H1 (cell line): ENCODE measurements at regions not wholly inside any gene's neighbourhood (a gene's known extent, or its start where the extent isn't known, plus 50 kb on each side); places are given as distances from the start of the nearest gene placed in this dataset.

ENCODE experiments used
- CTCF ChIA-PET: fragments of 300-600 bp; sonication (Branson Sonifier 250); formaldehyde crosslinking; loops from one replicate; lab custom pipeline; 2021; ENCODE audit not compliant: partially characterized antibody; lab: Charles Lee
- POLR2A ChIA-PET: fragments of 300-600 bp; sonication (Branson Sonifier 250); formaldehyde crosslinking; loops from one replicate; lab custom pipeline; 2021; ENCODE audit warnings: inconsistent platforms; ENCODE audit not compliant: partially characterized antibody; lab: Charles Lee
- DNase-seq, 2 experiments: peaks; one replicate each; pipeline versions ENCODE4 v3.0.0 to v3.0.0-alpha.2; 2010 to 2022; ENCODE audit warnings: low spot score in 2 of 2, low read depth in 1 of 2, mixed read lengths in 1 of 2
- FAIRE-seq: peaks from 2 replicates; lab custom pipeline; 2011; peaks lifted over from hg19 to GRCh38; lab: Jason Lieb, UNC
- H2AFZ ChIP-seq: 2 replicates; pipeline ENCODE4 v1.8.1; 2012; ENCODE audit warnings: low read length, inconsistent platforms
- H2AK5ac ChIP-seq: 2 replicates; pipeline ENCODE4 v1.6.1; 2013; ENCODE audit warnings: low read depth, low read length
- H2BK120ac ChIP-seq: replicated peaks from 2 replicates; pipeline ENCODE3; 2013; ENCODE audit warnings: low read depth, low read length, inconsistent platforms
- H2BK12ac ChIP-seq: 2 replicates; pipeline ENCODE4 v1.6.1; 2013; ENCODE audit warnings: low read depth, low read length
- H2BK15ac ChIP-seq: 2 replicates; pipeline ENCODE4 v1.6.1; 2013; ENCODE audit warnings: low read length
- H2BK20ac ChIP-seq: 2 replicates; pipeline ENCODE4 v1.6.1; 2013; ENCODE audit warnings: low read length
- H2BK5ac ChIP-seq: 2 replicates; pipeline ENCODE4 v1.6.1; 2013; ENCODE audit warnings: low read depth, low read length
- H3K14ac ChIP-seq: 2 replicates; pipeline ENCODE4 v1.6.1; 2013; ENCODE audit warnings: inconsistent platforms; ENCODE audit not compliant: insufficient read length
- H3K18ac ChIP-seq: 2 replicates; pipeline ENCODE4 v1.6.1; 2013; ENCODE audit warnings: low read length; ENCODE audit errors: extremely low read depth
- H3K23ac ChIP-seq: 2 replicates; pipeline ENCODE4 v1.6.1; 2013; ENCODE audit warnings: inconsistent platforms; ENCODE audit not compliant: insufficient read length
- H3K23me2 ChIP-seq: 2 replicates; pipeline ENCODE4 v1.6.1; 2013; ENCODE audit warnings: low read depth, low read length
- H3K27ac ChIP-seq: 2 replicates; pipeline ENCODE4 v1.6.1; 2011; ENCODE audit warnings: low read depth, low read length, inconsistent platforms
- H3K27me3 ChIP-seq, 4 experiments: replicated peaks in 1 of 4; 1 replicate in 1 of 4; 2 replicates in 3 of 4; pipeline versions ENCODE4 v1.6.1 to v1.8.1; 2011 to 2013; ENCODE audit warnings: low read length in 3 of 4, mild to moderate bottlenecking in 3 of 4, inconsistent platforms in 2 of 4, mixed read lengths in 2 of 4, moderate library complexity in 1 of 4; ENCODE audit not compliant: control insufficient read depth in 3 of 4, insufficient read depth in 3 of 4; ENCODE audit errors: extremely low read depth in 1 of 4
- H3K36me3 ChIP-seq, 4 experiments: 2 replicates each; pipeline versions ENCODE4 v1.6.1 to v1.8.1; 2011 to 2013; ENCODE audit warnings: mild to moderate bottlenecking in 4 of 4, low read length in 3 of 4, moderate library complexity in 2 of 4, control low read depth in 1 of 4, inconsistent platforms in 1 of 4; ENCODE audit not compliant: insufficient read depth in 4 of 4, control insufficient read depth in 2 of 4
- H3K4ac ChIP-seq: replicated peaks from 2 replicates; pipeline ENCODE3; 2013; ENCODE audit warnings: low read length, low read depth, mixed read lengths, inconsistent platforms; ENCODE audit not compliant: insufficient read length
- H3K4me1 ChIP-seq, 4 experiments: replicated peaks in 1 of 4; 1 replicate in 1 of 4; 2 replicates in 3 of 4; pipeline versions ENCODE4 v1.6.1 to v1.8.1; 2011 to 2013; ENCODE audit warnings: low read length in 3 of 4, inconsistent platforms in 2 of 4, mixed read lengths in 1 of 4; ENCODE audit not compliant: insufficient read depth in 4 of 4, control insufficient read depth in 3 of 4
- H3K4me2 ChIP-seq, 2 experiments: 2 replicates each; pipeline versions ENCODE4 v1.6.1 to v1.8.1; 2011 to 2013; ENCODE audit warnings: low read depth in 2 of 2, low read length in 2 of 2, control low read depth in 1 of 2, inconsistent platforms in 1 of 2, mild to moderate bottlenecking in 1 of 2; ENCODE audit not compliant: insufficient read depth in 1 of 2
- H3K4me3 ChIP-seq, 4 experiments: fragments of 200-600, 300-600 bp in 1 of 4; sonication (generic), shearing (Covaris generic), sonication (Bioruptor Twin) in 1 of 4; 2 replicates each; pipeline versions ENCODE4 v1.5.1 to v1.8.1; 2011 to 2016; ENCODE audit warnings: low read length in 4 of 4, low read depth in 3 of 4, control low read depth in 2 of 4, inconsistent platforms in 2 of 4, mild to moderate bottlenecking in 2 of 4, mixed read lengths in 1 of 4, moderate library complexity in 1 of 4; ENCODE audit not compliant: insufficient read depth in 2 of 4; ENCODE audit errors: extremely low read depth in 1 of 4
- H3K56ac ChIP-seq: replicated peaks from 2 replicates; pipeline ENCODE3; 2013; ENCODE audit warnings: low read depth, mild to moderate bottlenecking, mixed read lengths, low read length, inconsistent platforms; ENCODE audit not compliant: insufficient read length
- H3K79me1 ChIP-seq: 2 replicates; pipeline ENCODE4 v1.6.1; 2013; ENCODE audit warnings: low read depth, low read length, control low read depth
- H3K79me2 ChIP-seq, 2 experiments: 2 replicates each; pipeline versions ENCODE4 v1.6.1 to v1.8.1; 2012 to 2013; ENCODE audit warnings: low read length in 2 of 2, mild to moderate bottlenecking in 2 of 2, inconsistent platforms in 1 of 2; ENCODE audit not compliant: insufficient read depth in 2 of 2, control insufficient read depth in 1 of 2
- H3K9ac ChIP-seq, 4 experiments: replicated peaks in 1 of 4; 1 replicate in 1 of 4; 2 replicates in 3 of 4; pipeline versions ENCODE4 v1.6.1 to v1.8.1; 2011 to 2013; ENCODE audit warnings: low read depth in 3 of 4, low read length in 3 of 4, control low read depth in 2 of 4, mild to moderate bottlenecking in 2 of 4, moderate library complexity in 2 of 4, inconsistent platforms in 1 of 4; ENCODE audit errors: extremely low read depth in 1 of 4
- H3K9me3 ChIP-seq, 2 experiments: 2 replicates each; pipeline versions ENCODE4 v1.6.1 to v1.8.1; 2012 to 2013; ENCODE audit warnings: mild to moderate bottlenecking in 2 of 2, moderate library complexity in 2 of 2, control low read depth in 1 of 2, inconsistent platforms in 1 of 2, low read depth in 1 of 2, low read length in 1 of 2, mixed read lengths in 1 of 2; ENCODE audit not compliant: insufficient read depth in 2 of 2
- H4K20me1 ChIP-seq, 2 experiments: replicated peaks in 1 of 2; 2 replicates each; pipeline versions ENCODE3 to v1.8.1; 2011 to 2013; ENCODE audit warnings: inconsistent platforms in 2 of 2, low read length in 2 of 2, mild to moderate bottlenecking in 1 of 2; ENCODE audit not compliant: insufficient read depth in 2 of 2, control insufficient read depth in 1 of 2
- H4K5ac ChIP-seq: 2 replicates; pipeline ENCODE4 v1.6.1; 2013; ENCODE audit warnings: low read length, low read depth, mixed read lengths, inconsistent platforms; ENCODE audit not compliant: insufficient read length
- H4K8ac ChIP-seq: 2 replicates; pipeline ENCODE4 v1.8.0; 2013; ENCODE audit warnings: mild to moderate bottlenecking, moderate library complexity, low read length, inconsistent platforms; ENCODE audit not compliant: insufficient read depth; ENCODE audit errors: extremely low read depth
- H4K91ac ChIP-seq: replicated peaks from 2 replicates; pipeline ENCODE3; 2013; ENCODE audit warnings: low read length, mixed read lengths, inconsistent platforms; ENCODE audit not compliant: insufficient read length
- CHD1 ChIP-seq: IDR thresholded peaks from 2 replicates; pipeline ENCODE4 v1.6.1; 2012; ENCODE audit warnings: low read depth, low read length, improper control_type of control experiment
- POLR2A ChIP-seq, 2 experiments: IDR thresholded peaks; 1 replicate in 1 of 2; 2 replicates in 1 of 2; pipeline ENCODE4 v1.6.1; 2011; ENCODE audit warnings: low read depth in 2 of 2, low read length in 2 of 2, mild to moderate bottlenecking in 2 of 2; ENCODE audit errors: control extremely low read depth in 1 of 2
- WGBS, 2 experiments: shearing (Covaris generic) in 1 of 2; methylation state at CpG; one replicate each; pipeline versions ENCODE4 v1.1.6 to v1.1.7; 2013 to 2015; ENCODE audit warnings: low lambda C conversion rate in 2 of 2, mixed read lengths in 2 of 2, inconsistent platforms in 1 of 2, low coverage in 1 of 2, missing lambda C conversion rate in 1 of 2; ENCODE audit not compliant: insufficient replicate concordance in 2 of 2, insufficient coverage in 1 of 2, insufficient read length in 1 of 2; ENCODE audit errors: extremely low coverage in 1 of 2, missing lambda C conversion rate in 1 of 2; 5-methylcytosine and 5-hydroxymethylcytosine counted together

DNA sequence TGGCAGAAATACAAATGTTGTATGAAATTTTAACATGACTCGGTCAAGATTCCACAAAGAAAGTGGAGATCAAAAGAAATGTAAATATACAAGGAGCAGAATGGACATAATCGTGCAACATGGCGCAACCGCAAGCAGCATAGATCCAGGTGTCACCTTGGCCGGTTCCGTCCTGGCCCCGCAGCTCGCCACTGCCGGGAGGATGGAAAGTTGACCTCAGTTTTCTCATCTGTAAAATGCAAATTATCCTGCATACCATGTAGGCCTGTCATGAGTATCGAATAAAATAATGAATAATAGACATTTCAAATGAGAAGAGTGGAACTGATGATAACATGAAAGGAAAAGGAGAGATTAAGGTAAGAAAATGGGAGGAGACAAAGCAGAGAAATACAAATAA is 427.3 kb upstream of the SMIM21 start:
- Histone ChIP-seq H3K9me3 (no peaks in the 10 kb centered on the region; a peak in 1 of 4 replicates), H3K79me2 (no peaks in the 10 kb centered on the region), H4K8ac (no peak overlapping the region), H3K23me2 (no peaks in the 10 kb centered on the region), H3K27me3 (no peaks in the 10 kb centered on the region), H2BK120ac (no peak overlapping the region), H2BK20ac (no peak overlapping the region), H3K23ac (no peak overlapping the region), H2BK15ac (no peak overlapping the region), H2BK5ac (no peak overlapping the region), H3K79me1 (no peaks in the 10 kb centered on the region), H3K4me1 (no peaks in the 10 kb centered on the region), H3K27ac (no peak overlapping the region), H4K20me1 (no peaks in the 10 kb centered on the region), H4K5ac (no peak overlapping the region), H3K14ac (no peak overlapping the region), H3K36me3 (no peaks in the 10 kb centered on the region), H2AFZ (no peak overlapping the region), H3K4ac (no peak overlapping the region), H2BK12ac (no peak overlapping the region), H3K18ac (no peak overlapping the region)
- FAIRE-seq, result no peak
- ChIA-PET POLR2A (no interaction called here), CTCF (interaction anchor here (0.6 to 1.5 kb wide), 16 partner anchors 11 to 949 kb away, joined by 3 to 6 read pairs (median 3); no protein-coding TSS in a partner anchor)
- 95% methylated on average over 10 of the region's 10 CpGs; no CpG with 5 or more reads in 1 of the 2 experiments for WGBS, 2 experiments
- no peak for DNase-seq
- TF ChIP-seq CHD1, result no peak
- no peak for TF ChIP-seq POLR2A (IDR thresholded peaks at IDR 0.05; ENCODE audit: control extremely low read depth in 1 of 2, low read depth in 2 of 2, low read length in 2 of 2)
- TF ChIP-seq, all 59 proteins: peak for 0
- H4K91ac ChIP-seq, result no peak overlapping the region
- H3K4me3 ChIP-seq, result no peak overlapping the region
- no peak overlapping the region for H3K56ac ChIP-seq
- no peak overlapping the region for H3K9ac ChIP-seq
- H3K4me2 ChIP-seq, result no peak overlapping the region
- H2AK5ac ChIP-seq, result no peak overlapping the region
